ENCODE measurements at regions not wholly inside any gene's neighbourhood (a gene's known extent, or its start where the extent isn't known, plus 50 kb on each side); places are given as distances from the start of the nearest gene placed in this dataset.

DNA sequence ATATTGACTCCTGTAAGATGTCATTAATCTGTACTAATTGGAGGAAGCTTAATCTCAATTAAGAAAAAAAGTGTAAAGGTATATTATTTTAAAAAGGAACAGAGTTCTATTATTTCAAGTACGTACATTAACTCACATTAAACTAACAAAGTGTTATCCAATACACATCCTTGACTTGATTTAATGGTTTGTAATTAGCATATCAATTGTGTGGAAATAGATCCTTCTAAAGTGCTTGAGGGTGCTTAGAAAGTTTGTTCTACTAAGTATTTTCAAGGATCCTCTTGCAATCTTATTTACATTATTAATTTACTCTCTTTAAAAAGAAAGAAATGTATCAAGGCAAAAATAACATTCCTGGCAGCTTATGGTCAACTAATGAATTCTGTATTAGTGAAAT is 720.3 kb downstream of the KCNJ3 start:
- no peak for ATAC-seq (ENCODE audit: low read depth)
- intact Hi-C loops (cut with micrococcal nuclease) = no loop called here
- no peaks in the 10 kb centered on the region for H3K4me1 Mint-ChIP-seq
- no peak for DNase-seq
- H3K4me3 Mint-ChIP-seq = no peak overlapping the region
- no peaks in the 10 kb centered on the region for H3K36me3 Mint-ChIP-seq (ENCODE audit: low read depth)
- no peak overlapping the region for H3K27ac Mint-ChIP-seq
- H3K27me3 Mint-ChIP-seq = no peaks in the 10 kb centered on the region
- TF ChIP-seq, protein P1, sequence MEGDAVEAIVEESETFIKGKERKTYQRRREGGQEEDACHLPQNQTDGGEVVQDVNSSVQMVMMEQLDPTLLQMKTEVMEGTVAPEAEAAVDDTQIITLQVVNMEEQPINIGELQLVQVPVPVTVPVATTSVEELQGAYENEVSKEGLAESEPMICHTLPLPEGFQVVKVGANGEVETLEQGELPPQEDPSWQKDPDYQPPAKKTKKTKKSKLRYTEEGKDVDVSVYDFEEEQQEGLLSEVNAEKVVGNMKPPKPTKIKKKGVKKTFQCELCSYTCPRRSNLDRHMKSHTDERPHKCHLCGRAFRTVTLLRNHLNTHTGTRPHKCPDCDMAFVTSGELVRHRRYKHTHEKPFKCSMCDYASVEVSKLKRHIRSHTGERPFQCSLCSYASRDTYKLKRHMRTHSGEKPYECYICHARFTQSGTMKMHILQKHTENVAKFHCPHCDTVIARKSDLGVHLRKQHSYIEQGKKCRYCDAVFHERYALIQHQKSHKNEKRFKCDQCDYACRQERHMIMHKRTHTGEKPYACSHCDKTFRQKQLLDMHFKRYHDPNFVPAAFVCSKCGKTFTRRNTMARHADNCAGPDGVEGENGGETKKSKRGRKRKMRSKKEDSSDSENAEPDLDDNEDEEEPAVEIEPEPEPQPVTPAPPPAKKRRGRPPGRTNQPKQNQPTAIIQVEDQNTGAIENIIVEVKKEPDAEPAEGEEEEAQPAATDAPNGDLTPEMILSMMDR (IDR thresholded peaks at IDR 0.05) = no peak
- ChIA-PET CTCF (no interaction called here), POLR2A (no interaction called here)
- H3K9me3 Mint-ChIP-seq = peaks cover 8% of the 10 kb centered on the region

DNA sequence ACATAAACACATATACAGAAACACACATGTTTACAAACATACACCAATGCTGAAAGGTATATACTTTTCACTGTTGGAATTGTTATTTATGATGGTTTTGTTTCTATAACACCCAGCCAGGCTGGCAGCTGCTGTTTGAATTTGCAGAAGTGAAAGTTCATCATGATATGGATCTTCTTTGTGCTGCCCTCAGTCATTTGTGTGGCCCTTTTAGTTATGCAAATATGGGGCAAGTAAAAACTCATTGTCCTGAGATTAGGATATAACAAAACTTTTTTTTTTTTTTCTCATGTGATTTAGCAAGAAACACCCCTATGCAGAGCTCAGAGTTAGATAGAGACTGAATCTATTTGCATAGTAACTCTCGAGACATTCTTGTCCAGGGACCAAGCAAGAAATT is 714.1 kb downstream of the KCNJ3 start:
- Mint-ChIP-seq H3K4me3 (no peak overlapping the region), H3K9me3 (peaks cover 8% of the 10 kb centered on the region), H3K27ac (no peak overlapping the region), H3K4me1 (no peaks in the 10 kb centered on the region), H3K36me3 (ENCODE audit: low read depth) (no peaks in the 10 kb centered on the region), H3K27me3 (no peaks in the 10 kb centered on the region)
- ChIA-PET POLR2A (no interaction called here), CTCF (no interaction called here)
- no peak for DNase-seq
- TF ChIP-seq, protein P1 (IDR thresholded peaks at IDR 0.05) = no peak
- intact Hi-C loops (cut with micrococcal nuclease) = no loop called here
- ATAC-seq (ENCODE audit: low read depth) = no peak

DNA sequence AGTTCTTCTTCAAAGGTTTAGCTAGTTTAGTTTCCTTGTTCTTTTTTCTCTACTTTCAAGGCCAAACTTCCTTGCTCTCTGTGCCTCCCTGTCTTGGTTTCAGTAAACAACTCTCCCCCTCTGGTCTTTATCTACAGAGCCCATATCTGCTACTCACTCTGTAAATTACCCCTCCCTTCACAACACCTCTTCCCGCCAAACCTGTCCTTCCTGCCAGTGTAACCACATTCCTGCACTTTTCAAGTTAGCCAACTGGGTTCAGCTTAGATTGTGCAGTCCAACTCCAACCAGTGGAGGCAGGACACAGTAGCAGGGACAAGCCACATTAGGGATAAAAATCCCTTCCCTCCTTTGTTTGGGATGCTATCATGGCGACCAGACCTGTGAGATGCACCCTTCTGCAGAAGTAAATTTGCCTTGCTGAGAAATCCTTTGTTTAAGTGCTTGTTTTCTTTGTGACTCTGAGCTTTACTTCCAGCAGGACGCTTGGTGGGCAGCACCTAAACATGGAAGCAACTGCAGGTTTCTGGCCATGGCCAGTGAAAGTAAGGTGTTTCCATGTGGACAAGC is 706.0 kb downstream of the KCNJ3 start:
- DNase-seq (no peak), ATAC-seq (ENCODE audit: low read depth) (no peak)
- TF ChIP-seq, protein P1 (IDR thresholded peaks at IDR 0.05) = no peak
- ChIA-PET POLR2A (no interaction called here), CTCF (no interaction called here)
- H3K4me1 Mint-ChIP-seq = no peaks in the 10 kb centered on the region
- no peak overlapping the region for H3K27ac Mint-ChIP-seq
- H3K9me3 Mint-ChIP-seq = peaks cover 16% of the 10 kb centered on the region
- no peaks in the 10 kb centered on the region for H3K27me3 Mint-ChIP-seq
- intact Hi-C loops (cut with micrococcal nuclease) = no loop called here
- no peak overlapping the region for H3K4me3 Mint-ChIP-seq
- H3K36me3 Mint-ChIP-seq (ENCODE audit: low read depth) = no peaks in the 10 kb centered on the region

DNA sequence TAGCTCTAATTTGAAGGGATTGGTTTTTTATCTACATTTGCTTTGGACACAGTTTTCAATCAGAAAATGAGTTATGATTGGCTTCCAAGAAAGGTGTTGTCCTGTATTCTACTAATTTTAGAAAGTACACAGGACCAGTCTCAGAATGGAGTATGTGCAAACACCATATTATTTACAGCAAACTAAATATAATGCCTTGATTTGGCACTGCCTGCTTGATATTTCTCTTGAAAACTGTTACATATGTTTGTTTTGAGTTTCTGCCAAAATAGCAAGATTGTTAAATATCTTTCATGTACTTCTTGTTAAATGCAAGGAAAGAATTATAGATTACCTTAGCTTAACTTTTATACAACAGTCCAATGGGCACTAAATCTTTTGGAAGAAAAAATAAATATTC is 694.9 kb downstream of the KCNJ3 start:
- intact Hi-C loops (cut with micrococcal nuclease) = no loop called here
- H3K27ac Mint-ChIP-seq = no peak overlapping the region
- no peaks in the 10 kb centered on the region for H3K27me3 Mint-ChIP-seq
- ChIA-PET POLR2A (no interaction called here), CTCF (no interaction called here)
- H3K9me3 Mint-ChIP-seq = no peaks in the 10 kb centered on the region
- no peaks in the 10 kb centered on the region for H3K36me3 Mint-ChIP-seq (ENCODE audit: low read depth)
- no peak overlapping the region for H3K4me3 Mint-ChIP-seq
- H3K4me1 Mint-ChIP-seq = no peaks in the 10 kb centered on the region
- TF ChIP-seq, protein P1 (IDR thresholded peaks at IDR 0.05) = no peak
- ATAC-seq (ENCODE audit: low read depth) = no peak
- DNase-seq = no peak

DNA sequence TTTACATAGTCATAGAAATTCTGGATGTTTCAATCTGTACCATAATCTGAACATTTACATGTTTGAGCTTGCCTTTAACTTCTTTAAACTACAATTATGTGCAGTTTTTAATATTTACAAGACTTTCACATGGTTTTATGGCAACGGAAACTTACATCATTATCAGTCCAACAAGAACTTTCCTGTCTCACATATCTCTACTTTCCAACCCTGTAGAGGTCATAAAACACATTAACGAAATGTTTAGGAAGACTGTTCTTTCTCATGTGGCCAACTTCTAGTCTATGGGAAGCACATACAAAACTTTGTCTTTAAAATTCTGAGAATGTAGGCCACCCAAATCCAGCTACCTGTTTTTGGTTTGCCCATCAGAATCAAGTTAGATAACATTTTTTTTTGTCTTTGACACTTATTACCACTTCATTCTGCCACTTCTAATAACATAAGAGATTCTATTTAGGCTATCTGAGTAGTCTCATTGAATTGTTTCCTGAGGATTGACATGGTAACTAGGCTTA is 693.2 kb downstream of the KCNJ3 start:
- no peaks in the 10 kb centered on the region for H3K9me3 Mint-ChIP-seq
- no peak for DNase-seq
- ATAC-seq (ENCODE audit: low read depth) = no peak
- intact Hi-C loops (cut with micrococcal nuclease) = no loop called here
- no peak overlapping the region for H3K27ac Mint-ChIP-seq
- TF ChIP-seq, protein P1 (IDR thresholded peaks at IDR 0.05) = no peak
- no peak overlapping the region for H3K4me3 Mint-ChIP-seq
- H3K36me3 Mint-ChIP-seq (ENCODE audit: low read depth) = no peaks in the 10 kb centered on the region
- no peaks in the 10 kb centered on the region for H3K27me3 Mint-ChIP-seq
- H3K4me1 Mint-ChIP-seq = no peaks in the 10 kb centered on the region
- ChIA-PET POLR2A (no interaction called here), CTCF (no interaction called here)

All from activated B cell treated with CpG ODN at 0.5 μM for 24 hours (primary cell).